WTC11 (cell line): ENCODE measurements at regions not wholly inside any gene's neighbourhood (a gene's known extent, or its start where the extent isn't known, plus 50 kb on each side); places are given as distances from the start of the nearest gene placed in this dataset.

Source experiments
- ATAC-seq: fragments of 200-7000 bp; cut with Tn5 transposase; 2 replicates; pipeline ENCODE4 v1.10.0; 2021; ENCODE audit warnings: mild to moderate bottlenecking, moderate library complexity
- CTCF ChIA-PET: fragments of 300-600 bp; sonication (Branson Sonifier 250); formaldehyde crosslinking; loops from one replicate; lab custom pipeline; 2021; ENCODE audit warnings: antibody characterized with exemption; lab: Charles Lee
- POLR2A ChIA-PET: fragments of 350-600 bp; sonication (Branson Sonifier 250); formaldehyde crosslinking; loops from one replicate; lab custom pipeline; 2021; ENCODE audit warnings: antibody characterized with exemption; lab: Charles Lee
- DNase-seq: peaks from one replicate; pipeline ENCODE4 v3.0.0; 2021; ENCODE audit warnings: low spot score
- H3K27ac Mint-ChIP-seq: 2 replicates; pipeline ENCODE4 v1.8.0; 2021; ENCODE audit warnings: mixed read lengths
- H3K27me3 Mint-ChIP-seq: 2 replicates; pipeline ENCODE4 v1.8.0; 2021; ENCODE audit warnings: low read depth, mild to moderate bottlenecking, moderate library complexity, mixed read lengths
- H3K36me3 Mint-ChIP-seq: 2 replicates; pipeline ENCODE4 v1.8.0; 2021; ENCODE audit warnings: mixed read lengths
- H3K4me1 Mint-ChIP-seq: 2 replicates; pipeline ENCODE4 v1.8.0; 2022; ENCODE audit warnings: mixed read lengths
- H3K4me3 Mint-ChIP-seq: 2 replicates; pipeline ENCODE4 v1.8.0; 2021; ENCODE audit warnings: mild to moderate bottlenecking, moderate library complexity, mixed read lengths
- H3K9me3 Mint-ChIP-seq: 2 replicates; pipeline ENCODE4 v1.8.0; 2021; ENCODE audit warnings: mixed read lengths
- EMX1 ChIP-seq: fragments of 250-450 bp; sonication (Bioruptor Pico); IDR thresholded peaks from 2 replicates; pipeline ENCODE4 v1.8.0; 2021; ENCODE audit warnings: mild to moderate bottlenecking
- GRHL2 ChIP-seq: fragments of 250-450 bp; sonication (Bioruptor Pico); IDR thresholded peaks from 2 replicates; pipeline ENCODE4 v1.8.0; 2022; ENCODE audit warnings: mild to moderate bottlenecking, moderate library complexity; ENCODE audit not compliant: insufficient replicate concordance, severe bottlenecking
- GTF2I ChIP-seq: fragments of 250-450 bp; sonication (Bioruptor Pico); conservative IDR thresholded peaks from 2 replicates; pipeline ENCODE4 v1.4.0; 2021; ENCODE audit warnings: mild to moderate bottlenecking
- JAZF1 ChIP-seq: fragments of 250-450 bp; sonication (Bioruptor Pico); IDR thresholded peaks from 2 replicates; pipeline ENCODE4 v1.9.0; 2021; ENCODE audit warnings: moderate library complexity, mild to moderate bottlenecking, inconsistent platforms
- JUN ChIP-seq: sonication (generic); formaldehyde crosslinking; IDR thresholded peaks from 2 replicates; pipeline ENCODE4 v1.8.0; 2023; ENCODE audit warnings: mild to moderate bottlenecking, missing genetic modification reagents
- KAT7 ChIP-seq: sonication (generic); formaldehyde crosslinking; IDR thresholded peaks from 2 replicates; pipeline ENCODE4 v1.8.1; 2023; ENCODE audit warnings: missing genetic modification reagents, mild to moderate bottlenecking, borderline replicate concordance
- MYBL2 ChIP-seq: sonication (generic); formaldehyde crosslinking; IDR thresholded peaks from 2 replicates; pipeline ENCODE4 v1.8.1; 2023; ENCODE audit warnings: mild to moderate bottlenecking, moderate library complexity, missing genetic modification reagents
- NFATC4 ChIP-seq: fragments of 250-450 bp; sonication (Bioruptor Pico); IDR thresholded peaks from 2 replicates; pipeline ENCODE4 v1.9.0; 2021; ENCODE audit warnings: mild to moderate bottlenecking
- SMAD3 ChIP-seq: sonication (generic); formaldehyde crosslinking; IDR thresholded peaks from 2 replicates; pipeline ENCODE4 v1.8.0; 2022; ENCODE audit warnings: missing genetic modification reagents, mild to moderate bottlenecking, borderline replicate concordance
- TEAD1 ChIP-seq: sonication (generic); formaldehyde crosslinking; IDR thresholded peaks from 2 replicates; pipeline ENCODE4 v1.8.0; 2022; ENCODE audit warnings: mild to moderate bottlenecking, missing genetic modification reagents
- ZNF121 ChIP-seq: sonication (generic); formaldehyde crosslinking; IDR thresholded peaks from 2 replicates; pipeline ENCODE4 v1.8.0; 2023; ENCODE audit warnings: missing genetic modification reagents
- ZNF423 ChIP-seq: fragments of 250-450 bp; sonication (Bioruptor Pico); IDR thresholded peaks from 2 replicates; pipeline ENCODE4 v2.1.2; 2022; ENCODE audit warnings: mild to moderate bottlenecking, moderate library complexity
- TF ChIP-seq, protein P1 (sequence below): sonication (generic); formaldehyde crosslinking; IDR thresholded peaks from 2 replicates; pipeline ENCODE4 v1.8.1; 2023; ENCODE audit warnings: mild to moderate bottlenecking, missing genetic modification reagents
- TF ChIP-seq, protein P2 (sequence below): sonication (generic); formaldehyde crosslinking; IDR thresholded peaks from 2 replicates; pipeline ENCODE4 v1.8.0; 2023; ENCODE audit warnings: missing genetic modification reagents, mild to moderate bottlenecking, borderline replicate concordance
- TF ChIP-seq, protein P3 (sequence below): fragments of 250-450 bp; sonication (Bioruptor Pico); IDR thresholded peaks from 2 replicates; pipeline ENCODE4 v1.9.0; 2021; ENCODE audit warnings: mild to moderate bottlenecking, borderline replicate concordance
- TF ChIP-seq, protein P4 (sequence below): sonication (generic); formaldehyde crosslinking; IDR thresholded peaks from 2 replicates; pipeline ENCODE4 v1.8.0; 2022; ENCODE audit warnings: missing genetic modification reagents
- TF ChIP-seq, protein P5 (sequence below): fragments of 250-450 bp; sonication (Bioruptor Pico); IDR thresholded peaks from 2 replicates; pipeline ENCODE4 v1.9.0; 2021; ENCODE audit warnings: moderate library complexity, mild to moderate bottlenecking, inconsistent platforms, borderline replicate concordance
- TF ChIP-seq, protein P6 (sequence below): sonication (generic); formaldehyde crosslinking; IDR thresholded peaks from 2 replicates; pipeline ENCODE4 v1.8.0; 2022; ENCODE audit warnings: mild to moderate bottlenecking, missing genetic modification reagents
- TF ChIP-seq, protein P7 (sequence below): sonication (generic); formaldehyde crosslinking; IDR thresholded peaks from 2 replicates; pipeline ENCODE4 v1.8.1; 2022; ENCODE audit warnings: low read depth, missing genetic modification reagents, borderline replicate concordance

DNA sequence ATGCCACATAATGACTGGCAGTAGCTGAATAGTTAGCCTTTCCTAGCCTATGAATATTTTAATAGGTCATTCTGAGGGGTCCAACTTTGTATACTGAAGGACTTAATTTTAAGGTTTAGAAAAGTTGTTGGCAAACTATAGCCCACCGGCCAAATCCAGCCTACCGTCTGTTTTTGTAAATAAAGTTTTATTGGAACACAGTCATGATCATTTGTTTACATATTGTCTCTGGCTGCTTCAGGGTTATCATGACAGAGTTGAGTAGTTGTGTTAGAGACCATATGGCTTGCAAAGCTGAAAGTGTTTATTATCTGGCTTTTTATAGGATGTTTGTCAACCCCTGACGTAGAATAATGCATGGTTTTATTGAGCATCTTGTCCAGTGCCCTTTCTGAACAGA lies 73.4 kb downstream of the NTMT2 start:
- no peak for DNase-seq
- ChIA-PET POLR2A (no interaction called here), CTCF (no interaction called here)
- no peak for TF ChIP-seq EMX1 (CRISPR knock-in tag)
- TF ChIP-seq GRHL2 (CRISPR knock-in tag), result no peak
- TF ChIP-seq, protein P1, sequence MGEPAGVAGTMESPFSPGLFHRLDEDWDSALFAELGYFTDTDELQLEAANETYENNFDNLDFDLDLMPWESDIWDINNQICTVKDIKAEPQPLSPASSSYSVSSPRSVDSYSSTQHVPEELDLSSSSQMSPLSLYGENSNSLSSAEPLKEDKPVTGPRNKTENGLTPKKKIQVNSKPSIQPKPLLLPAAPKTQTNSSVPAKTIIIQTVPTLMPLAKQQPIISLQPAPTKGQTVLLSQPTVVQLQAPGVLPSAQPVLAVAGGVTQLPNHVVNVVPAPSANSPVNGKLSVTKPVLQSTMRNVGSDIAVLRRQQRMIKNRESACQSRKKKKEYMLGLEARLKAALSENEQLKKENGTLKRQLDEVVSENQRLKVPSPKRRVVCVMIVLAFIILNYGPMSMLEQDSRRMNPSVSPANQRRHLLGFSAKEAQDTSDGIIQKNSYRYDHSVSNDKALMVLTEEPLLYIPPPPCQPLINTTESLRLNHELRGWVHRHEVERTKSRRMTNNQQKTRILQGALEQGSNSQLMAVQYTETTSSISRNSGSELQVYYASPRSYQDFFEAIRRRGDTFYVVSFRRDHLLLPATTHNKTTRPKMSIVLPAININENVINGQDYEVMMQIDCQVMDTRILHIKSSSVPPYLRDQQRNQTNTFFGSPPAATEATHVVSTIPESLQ (CRISPR knock-in tag), result no peak
- no peak for TF ChIP-seq ZNF121
- TF ChIP-seq, protein P2, sequence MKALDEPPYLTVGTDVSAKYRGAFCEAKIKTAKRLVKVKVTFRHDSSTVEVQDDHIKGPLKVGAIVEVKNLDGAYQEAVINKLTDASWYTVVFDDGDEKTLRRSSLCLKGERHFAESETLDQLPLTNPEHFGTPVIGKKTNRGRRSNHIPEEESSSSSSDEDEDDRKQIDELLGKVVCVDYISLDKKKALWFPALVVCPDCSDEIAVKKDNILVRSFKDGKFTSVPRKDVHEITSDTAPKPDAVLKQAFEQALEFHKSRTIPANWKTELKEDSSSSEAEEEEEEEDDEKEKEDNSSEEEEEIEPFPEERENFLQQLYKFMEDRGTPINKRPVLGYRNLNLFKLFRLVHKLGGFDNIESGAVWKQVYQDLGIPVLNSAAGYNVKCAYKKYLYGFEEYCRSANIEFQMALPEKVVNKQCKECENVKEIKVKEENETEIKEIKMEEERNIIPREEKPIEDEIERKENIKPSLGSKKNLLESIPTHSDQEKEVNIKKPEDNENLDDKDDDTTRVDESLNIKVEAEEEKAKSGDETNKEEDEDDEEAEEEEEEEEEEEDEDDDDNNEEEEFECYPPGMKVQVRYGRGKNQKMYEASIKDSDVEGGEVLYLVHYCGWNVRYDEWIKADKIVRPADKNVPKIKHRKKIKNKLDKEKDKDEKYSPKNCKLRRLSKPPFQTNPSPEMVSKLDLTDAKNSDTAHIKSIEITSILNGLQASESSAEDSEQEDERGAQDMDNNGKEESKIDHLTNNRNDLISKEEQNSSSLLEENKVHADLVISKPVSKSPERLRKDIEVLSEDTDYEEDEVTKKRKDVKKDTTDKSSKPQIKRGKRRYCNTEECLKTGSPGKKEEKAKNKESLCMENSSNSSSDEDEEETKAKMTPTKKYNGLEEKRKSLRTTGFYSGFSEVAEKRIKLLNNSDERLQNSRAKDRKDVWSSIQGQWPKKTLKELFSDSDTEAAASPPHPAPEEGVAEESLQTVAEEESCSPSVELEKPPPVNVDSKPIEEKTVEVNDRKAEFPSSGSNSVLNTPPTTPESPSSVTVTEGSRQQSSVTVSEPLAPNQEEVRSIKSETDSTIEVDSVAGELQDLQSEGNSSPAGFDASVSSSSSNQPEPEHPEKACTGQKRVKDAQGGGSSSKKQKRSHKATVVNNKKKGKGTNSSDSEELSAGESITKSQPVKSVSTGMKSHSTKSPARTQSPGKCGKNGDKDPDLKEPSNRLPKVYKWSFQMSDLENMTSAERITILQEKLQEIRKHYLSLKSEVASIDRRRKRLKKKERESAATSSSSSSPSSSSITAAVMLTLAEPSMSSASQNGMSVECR (CRISPR knock-in tag), result no peak
- TF ChIP-seq, protein P3, sequence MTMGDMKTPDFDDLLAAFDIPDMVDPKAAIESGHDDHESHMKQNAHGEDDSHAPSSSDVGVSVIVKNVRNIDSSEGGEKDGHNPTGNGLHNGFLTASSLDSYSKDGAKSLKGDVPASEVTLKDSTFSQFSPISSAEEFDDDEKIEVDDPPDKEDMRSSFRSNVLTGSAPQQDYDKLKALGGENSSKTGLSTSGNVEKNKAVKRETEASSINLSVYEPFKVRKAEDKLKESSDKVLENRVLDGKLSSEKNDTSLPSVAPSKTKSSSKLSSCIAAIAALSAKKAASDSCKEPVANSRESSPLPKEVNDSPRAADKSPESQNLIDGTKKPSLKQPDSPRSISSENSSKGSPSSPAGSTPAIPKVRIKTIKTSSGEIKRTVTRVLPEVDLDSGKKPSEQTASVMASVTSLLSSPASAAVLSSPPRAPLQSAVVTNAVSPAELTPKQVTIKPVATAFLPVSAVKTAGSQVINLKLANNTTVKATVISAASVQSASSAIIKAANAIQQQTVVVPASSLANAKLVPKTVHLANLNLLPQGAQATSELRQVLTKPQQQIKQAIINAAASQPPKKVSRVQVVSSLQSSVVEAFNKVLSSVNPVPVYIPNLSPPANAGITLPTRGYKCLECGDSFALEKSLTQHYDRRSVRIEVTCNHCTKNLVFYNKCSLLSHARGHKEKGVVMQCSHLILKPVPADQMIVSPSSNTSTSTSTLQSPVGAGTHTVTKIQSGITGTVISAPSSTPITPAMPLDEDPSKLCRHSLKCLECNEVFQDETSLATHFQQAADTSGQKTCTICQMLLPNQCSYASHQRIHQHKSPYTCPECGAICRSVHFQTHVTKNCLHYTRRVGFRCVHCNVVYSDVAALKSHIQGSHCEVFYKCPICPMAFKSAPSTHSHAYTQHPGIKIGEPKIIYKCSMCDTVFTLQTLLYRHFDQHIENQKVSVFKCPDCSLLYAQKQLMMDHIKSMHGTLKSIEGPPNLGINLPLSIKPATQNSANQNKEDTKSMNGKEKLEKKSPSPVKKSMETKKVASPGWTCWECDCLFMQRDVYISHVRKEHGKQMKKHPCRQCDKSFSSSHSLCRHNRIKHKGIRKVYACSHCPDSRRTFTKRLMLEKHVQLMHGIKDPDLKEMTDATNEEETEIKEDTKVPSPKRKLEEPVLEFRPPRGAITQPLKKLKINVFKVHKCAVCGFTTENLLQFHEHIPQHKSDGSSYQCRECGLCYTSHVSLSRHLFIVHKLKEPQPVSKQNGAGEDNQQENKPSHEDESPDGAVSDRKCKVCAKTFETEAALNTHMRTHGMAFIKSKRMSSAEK, result no peak
- no peak for TF ChIP-seq GTF2I
- no peak for TF ChIP-seq MYBL2 (CRISPR knock-in tag)
- TF ChIP-seq NFATC4 (CRISPR knock-in tag), result no peak
- TF ChIP-seq, protein P4, sequence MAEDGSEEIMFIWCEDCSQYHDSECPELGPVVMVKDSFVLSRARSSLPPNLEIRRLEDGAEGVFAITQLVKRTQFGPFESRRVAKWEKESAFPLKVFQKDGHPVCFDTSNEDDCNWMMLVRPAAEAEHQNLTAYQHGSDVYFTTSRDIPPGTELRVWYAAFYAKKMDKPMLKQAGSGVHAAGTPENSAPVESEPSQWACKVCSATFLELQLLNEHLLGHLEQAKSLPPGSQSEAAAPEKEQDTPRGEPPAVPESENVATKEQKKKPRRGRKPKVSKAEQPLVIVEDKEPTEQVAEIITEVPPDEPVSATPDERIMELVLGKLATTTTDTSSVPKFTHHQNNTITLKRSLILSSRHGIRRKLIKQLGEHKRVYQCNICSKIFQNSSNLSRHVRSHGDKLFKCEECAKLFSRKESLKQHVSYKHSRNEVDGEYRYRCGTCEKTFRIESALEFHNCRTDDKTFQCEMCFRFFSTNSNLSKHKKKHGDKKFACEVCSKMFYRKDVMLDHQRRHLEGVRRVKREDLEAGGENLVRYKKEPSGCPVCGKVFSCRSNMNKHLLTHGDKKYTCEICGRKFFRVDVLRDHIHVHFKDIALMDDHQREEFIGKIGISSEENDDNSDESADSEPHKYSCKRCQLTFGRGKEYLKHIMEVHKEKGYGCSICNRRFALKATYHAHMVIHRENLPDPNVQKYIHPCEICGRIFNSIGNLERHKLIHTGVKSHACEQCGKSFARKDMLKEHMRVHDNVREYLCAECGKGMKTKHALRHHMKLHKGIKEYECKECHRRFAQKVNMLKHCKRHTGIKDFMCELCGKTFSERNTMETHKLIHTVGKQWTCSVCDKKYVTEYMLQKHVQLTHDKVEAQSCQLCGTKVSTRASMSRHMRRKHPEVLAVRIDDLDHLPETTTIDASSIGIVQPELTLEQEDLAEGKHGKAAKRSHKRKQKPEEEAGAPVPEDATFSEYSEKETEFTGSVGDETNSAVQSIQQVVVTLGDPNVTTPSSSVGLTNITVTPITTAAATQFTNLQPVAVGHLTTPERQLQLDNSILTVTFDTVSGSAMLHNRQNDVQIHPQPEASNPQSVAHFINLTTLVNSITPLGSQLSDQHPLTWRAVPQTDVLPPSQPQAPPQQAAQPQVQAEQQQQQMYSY (CRISPR knock-in tag), result no peak
- no peak for TF ChIP-seq ZNF423
- TF ChIP-seq TEAD1 (CRISPR knock-in tag), result no peak
- no peak for TF ChIP-seq SMAD3
- TF ChIP-seq, protein P5, sequence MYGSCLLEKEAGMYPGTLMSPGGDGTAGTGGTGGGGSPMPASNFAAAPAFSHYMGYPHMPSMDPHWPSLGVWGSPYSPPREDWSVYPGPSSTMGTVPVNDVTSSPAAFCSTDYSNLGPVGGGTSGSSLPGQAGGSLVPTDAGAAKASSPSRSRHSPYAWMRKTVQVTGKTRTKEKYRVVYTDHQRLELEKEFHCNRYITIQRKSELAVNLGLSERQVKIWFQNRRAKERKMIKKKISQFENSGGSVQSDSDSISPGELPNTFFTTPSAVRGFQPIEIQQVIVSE (CRISPR knock-in tag), result no peak
- TF ChIP-seq JAZF1 (CRISPR knock-in tag), result no peak
- no peak for TF ChIP-seq KAT7
- TF ChIP-seq, protein P6, sequence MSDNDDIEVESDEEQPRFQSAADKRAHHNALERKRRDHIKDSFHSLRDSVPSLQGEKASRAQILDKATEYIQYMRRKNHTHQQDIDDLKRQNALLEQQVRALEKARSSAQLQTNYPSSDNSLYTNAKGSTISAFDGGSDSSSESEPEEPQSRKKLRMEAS (CRISPR knock-in tag), result no peak
- no peak for TF ChIP-seq JUN
- TF ChIP-seq, protein P7, sequence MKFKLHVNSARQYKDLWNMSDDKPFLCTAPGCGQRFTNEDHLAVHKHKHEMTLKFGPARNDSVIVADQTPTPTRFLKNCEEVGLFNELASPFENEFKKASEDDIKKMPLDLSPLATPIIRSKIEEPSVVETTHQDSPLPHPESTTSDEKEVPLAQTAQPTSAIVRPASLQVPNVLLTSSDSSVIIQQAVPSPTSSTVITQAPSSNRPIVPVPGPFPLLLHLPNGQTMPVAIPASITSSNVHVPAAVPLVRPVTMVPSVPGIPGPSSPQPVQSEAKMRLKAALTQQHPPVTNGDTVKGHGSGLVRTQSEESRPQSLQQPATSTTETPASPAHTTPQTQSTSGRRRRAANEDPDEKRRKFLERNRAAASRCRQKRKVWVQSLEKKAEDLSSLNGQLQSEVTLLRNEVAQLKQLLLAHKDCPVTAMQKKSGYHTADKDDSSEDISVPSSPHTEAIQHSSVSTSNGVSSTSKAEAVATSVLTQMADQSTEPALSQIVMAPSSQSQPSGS (CRISPR knock-in tag), result no peak
- H3K27ac Mint-ChIP-seq, result no peak overlapping the region
- no peaks in the 10 kb centered on the region for H3K4me1 Mint-ChIP-seq
- no peaks in the 10 kb centered on the region; the same call in 1 of the 2 replicates for H3K27me3 Mint-ChIP-seq
- H3K4me3 Mint-ChIP-seq, result no peak overlapping the region
- no peak for ATAC-seq
- H3K9me3 Mint-ChIP-seq, result peaks cover 5% of the 10 kb centered on the region; the same call in 1 of the 2 replicates
- H3K36me3 Mint-ChIP-seq, result no peaks in the 10 kb centered on the region
